DND-41 (cell line): ENCODE measurements at regions not wholly inside any gene's neighbourhood (a gene's known extent, or its start where the extent isn't known, plus 50 kb on each side); places are given as distances from the start of the nearest gene placed in this dataset.

Source experiments
- CTCF ChIP-seq: IDR thresholded peaks from 2 replicates; pipeline ENCODE4 v1.5.1; 2012; ENCODE audit warnings: borderline replicate concordance, low read length, moderate library complexity, mild to moderate bottlenecking; ENCODE audit not compliant: poor library complexity, severe bottlenecking; ENCODE audit errors: extremely low read depth
- EZH2 ChIP-seq: IDR thresholded peaks from 3 replicates; pipeline ENCODE4 v1.6.1; 2012; ENCODE audit warnings: borderline replicate concordance, low read depth, mild to moderate bottlenecking, moderate library complexity, low read length, inconsistent platforms; ENCODE audit not compliant: severe bottlenecking

- no peak for TF ChIP-seq CTCF
- TF ChIP-seq EZH2, result no peak
These were observed 376.5 kb upstream of the MAN1A1 start for GRCh38 chr6:119726086-119726485.
